B cell (primary cell): ENCODE measurements at regions not wholly inside any gene's neighbourhood (a gene's known extent, or its start where the extent isn't known, plus 50 kb on each side); places are given as distances from the start of the nearest gene placed in this dataset.
"Not testable (repeated sequence)": the region's sequence is repeated elsewhere in the genome, so short reads cannot be mapped to it uniquely, and the experiment has no call there.

Experiments
- CTCF ChIP-seq: fragments of 200-600 bp; IDR thresholded peaks from one replicate; pipeline ENCODE4 v1.8.0; 2022; ENCODE audit warnings: antibody characterized with exemption, mild to moderate bottlenecking
- EZH2 ChIP-seq: IDR thresholded peaks from 2 replicates; pipeline ENCODE4 v1.6.1; 2012; ENCODE audit warnings: borderline replicate concordance, low read depth, mild to moderate bottlenecking, moderate library complexity, low read length; ENCODE audit not compliant: insufficient read depth, poor library complexity, severe bottlenecking

GRCh38 chr1:777480-778180 is 91.2 kb upstream of the OR4F16 start:
- not testable (repeated sequence) for TF ChIP-seq EZH2, CTCF
